T-helper 1 cell (primary cell): ENCODE measurements at regions not wholly inside any gene's neighbourhood (a gene's known extent, or its start where the extent isn't known, plus 50 kb on each side); places are given as distances from the start of the nearest gene placed in this dataset.

Experiments
- DNase-seq, 5 donors: peaks; one replicate each; pipeline ENCODE4 v3.0.0-alpha.2; 2012 to 2020

GRCh38 chr13:107170270-107170931 is 602.5 kb upstream of the ARGLU1 start:
- no peak for DNase-seq

GRCh38 chr13:107157271-107157670 is 589.3 kb upstream of the ARGLU1 start:
- DNase-seq, result no peak

DNA sequence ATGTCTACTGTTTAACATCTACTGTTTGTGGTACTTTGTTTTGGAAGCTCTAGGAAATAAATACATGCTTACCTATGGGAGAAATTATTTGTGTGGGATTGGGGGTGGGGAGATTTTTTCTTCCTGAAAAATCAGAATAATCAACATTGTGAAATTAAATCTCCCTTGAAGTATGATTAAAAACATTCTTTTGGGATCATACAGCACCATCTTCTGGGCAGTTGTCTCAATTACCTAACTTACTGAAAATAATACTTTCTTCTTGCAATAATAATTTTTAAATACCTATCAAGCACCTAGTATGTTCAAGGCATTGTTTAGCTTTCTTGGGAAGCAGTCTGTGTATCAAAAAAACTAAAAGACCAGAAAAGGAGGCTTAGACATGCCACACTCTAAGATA is 576.5 kb upstream of the ARGLU1 start:
- DNase-seq, result no peak

- DNase-seq, result no peak
Measured at GRCh38 chr13:107141767-107142166, 573.8 kb upstream of the ARGLU1 start.

GRCh38 chr13:107139006-107139405 is 571.1 kb upstream of the ARGLU1 start:
- DNase-seq, result no peak

DNA sequence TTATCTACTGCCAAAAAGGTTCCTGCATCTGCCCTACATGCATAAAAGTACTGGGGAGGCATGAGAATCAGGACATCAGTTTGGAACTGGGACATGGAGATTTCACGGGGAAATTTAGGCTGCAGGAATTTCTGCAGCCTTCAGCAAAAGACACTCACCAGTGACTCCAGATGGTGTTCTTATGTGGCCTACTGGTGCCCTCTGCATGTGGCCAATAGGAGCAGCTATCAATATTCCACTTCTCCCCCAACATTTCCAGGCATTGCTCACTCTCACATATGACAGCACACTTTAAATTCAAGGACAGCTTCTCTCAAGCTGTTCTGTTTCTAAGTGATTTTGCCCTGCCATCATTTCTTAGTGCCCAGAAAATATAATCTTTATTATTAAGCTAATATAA is 570.5 kb upstream of the ARGLU1 start:
- DNase-seq, result no peak

- no peak for DNase-seq
Measured at GRCh38 chr13:107133950-107134349, 566.0 kb upstream of the ARGLU1 start.

GRCh38 chr13:107130566-107130965 is 562.6 kb upstream of the ARGLU1 start:
- DNase-seq, result no peak

GRCh38 chr13:107124730-107125129 is 556.8 kb upstream of the ARGLU1 start:
- DNase-seq, result no peak

GRCh38 chr13:107124129-107124718 is 556.3 kb upstream of the ARGLU1 start:
- no peak for DNase-seq

- DNase-seq, result no peak
Measured at GRCh38 chr13:107121793-107122192, 553.9 kb upstream of the ARGLU1 start.

DNA sequence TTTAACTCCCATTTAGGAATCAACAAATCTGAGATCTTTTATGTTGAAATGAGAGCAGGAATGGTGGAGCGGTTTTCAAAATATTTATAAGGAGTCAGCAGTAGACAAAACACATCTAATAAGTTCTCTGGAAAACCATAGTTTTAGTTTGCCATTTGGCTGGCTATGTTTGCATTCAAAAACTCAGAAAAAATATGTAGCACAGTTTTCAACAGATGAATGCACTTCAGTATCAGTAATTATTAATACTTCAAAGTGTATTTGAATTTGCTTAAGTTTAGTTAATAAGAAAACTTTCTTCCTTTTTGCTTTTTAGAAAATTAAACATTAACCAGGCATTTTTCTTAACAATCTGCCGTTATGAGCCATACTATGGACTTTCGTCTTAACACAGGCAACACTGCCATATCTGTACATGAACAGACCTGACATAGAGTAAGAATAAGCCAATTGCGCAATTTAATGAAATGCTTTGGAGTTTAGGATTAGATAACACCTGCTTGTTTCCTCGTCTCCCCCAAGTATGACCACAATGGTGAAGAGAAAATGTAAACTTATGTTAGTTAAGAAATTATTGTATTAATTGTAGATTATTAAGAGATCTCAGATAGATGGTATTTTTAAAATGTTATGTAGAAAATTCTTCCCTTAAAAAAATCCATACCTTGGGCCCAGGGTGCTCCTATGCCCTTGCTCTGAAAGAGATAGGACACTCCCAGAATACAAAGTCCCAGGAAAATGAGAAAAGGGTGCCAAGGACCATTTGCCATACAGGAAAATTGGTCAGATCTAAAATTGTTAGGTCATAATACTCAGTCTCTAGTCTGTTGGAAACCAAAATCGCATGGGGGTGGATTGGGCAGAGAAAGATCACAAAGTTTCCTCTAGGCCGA is 552.3 kb upstream of the ARGLU1 start:
- DNase-seq, result no peak

DNA sequence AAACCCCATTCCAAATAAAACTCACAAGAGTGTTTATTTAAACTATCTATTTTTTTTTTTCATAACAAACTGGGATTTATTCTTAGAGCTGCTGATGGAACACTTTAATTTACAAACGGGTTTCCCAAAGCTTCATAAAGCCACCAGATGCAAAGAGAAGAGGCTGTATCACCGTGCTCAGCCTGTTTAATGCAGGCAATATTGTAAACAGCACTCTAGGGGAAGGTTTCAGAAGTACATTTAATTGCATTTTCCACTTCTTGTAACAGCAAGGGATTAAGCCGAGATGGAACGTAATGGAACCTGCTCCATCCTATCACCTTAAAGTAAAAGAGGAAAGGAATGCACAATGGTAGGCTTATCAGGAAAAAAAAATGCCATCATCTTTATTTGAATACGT is 550.6 kb upstream of the ARGLU1 start:
- DNase-seq, result no peak

GRCh38 chr13:107117327-107118012 is 549.5 kb upstream of the ARGLU1 start:
- DNase-seq, result no peak

DNA sequence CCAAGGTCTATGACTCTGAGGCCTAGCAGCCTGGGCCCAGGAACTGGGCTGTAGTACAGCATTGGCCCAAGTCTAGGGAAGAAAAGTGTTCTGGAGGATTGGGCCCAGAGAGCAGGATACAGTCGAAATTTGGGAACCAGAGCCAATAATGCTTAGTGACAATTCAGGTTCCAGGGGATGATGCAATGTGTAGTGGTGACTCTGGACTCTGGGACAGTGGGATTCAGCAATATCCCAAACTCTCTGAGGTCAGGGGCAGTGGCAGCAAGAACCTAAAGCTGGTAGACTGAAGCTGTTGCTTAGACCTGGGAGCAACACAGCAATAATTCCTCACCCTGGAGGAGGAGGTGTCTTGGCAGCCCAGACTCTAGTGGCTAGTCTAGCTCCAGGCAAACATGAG is 545.5 kb upstream of the ARGLU1 start:
- no peak for DNase-seq

DNA sequence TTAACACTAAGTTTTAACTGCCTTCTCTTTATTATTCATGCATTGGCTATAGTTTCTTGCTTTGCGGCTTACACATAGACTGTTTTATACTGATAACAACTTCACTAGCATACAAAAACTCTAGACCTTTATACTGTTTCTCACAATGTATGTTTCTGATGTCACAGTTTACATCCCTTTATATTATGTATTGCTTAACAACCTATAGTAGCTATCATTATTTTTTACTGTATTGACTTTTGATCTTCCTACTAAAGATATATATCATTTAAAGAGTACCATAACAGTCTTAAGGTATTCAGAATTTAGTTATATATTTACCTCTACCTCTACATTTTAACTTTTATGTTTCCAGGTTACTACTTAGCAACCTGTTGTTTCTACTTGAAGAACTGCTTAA is 543.3 kb upstream of the ARGLU1 start:
- no peak for DNase-seq

DNA sequence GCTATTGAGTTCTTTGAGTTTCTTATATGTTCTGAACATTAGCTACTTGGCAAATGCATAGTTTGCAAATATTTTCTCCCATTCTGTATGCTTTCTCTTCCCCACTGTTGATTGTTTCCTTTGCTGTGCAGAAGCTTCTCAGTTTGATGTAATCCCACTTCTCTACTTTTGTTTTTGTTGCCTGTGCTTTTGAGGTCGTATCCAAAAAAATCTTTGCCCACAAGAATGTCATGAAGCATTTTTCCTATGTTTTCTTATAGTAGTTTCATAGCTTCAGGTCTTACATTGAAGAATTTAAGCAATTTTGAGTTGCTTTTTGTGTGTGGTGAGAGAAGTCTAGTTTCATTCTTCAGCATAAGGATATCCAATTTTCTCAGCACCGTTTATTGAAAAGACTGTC is 536.7 kb upstream of the ARGLU1 start:
- DNase-seq, result no peak

DNA sequence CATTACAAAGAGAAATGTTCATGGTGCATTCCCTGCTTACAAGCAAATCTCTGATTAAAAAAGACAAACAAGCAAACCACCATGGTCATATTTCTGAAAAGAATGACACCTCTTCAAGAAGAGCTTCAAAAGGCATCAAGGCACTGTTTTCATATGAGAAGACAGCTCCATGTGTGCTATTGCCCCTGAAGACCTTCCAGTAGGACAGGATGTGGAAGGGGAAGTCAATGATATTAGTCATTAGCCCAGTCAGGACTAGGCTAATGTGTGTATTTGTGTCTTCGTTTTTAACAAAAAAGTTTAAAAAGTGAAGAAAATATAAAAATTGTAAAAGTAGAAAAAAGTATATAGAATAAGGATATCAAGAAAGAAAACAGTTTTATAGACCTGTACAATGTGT is 534.7 kb upstream of the ARGLU1 start:
- DNase-seq, result no peak

GRCh38 chr13:107099661-107100060 is 531.7 kb upstream of the ARGLU1 start:
- DNase-seq, result no peak

DNA sequence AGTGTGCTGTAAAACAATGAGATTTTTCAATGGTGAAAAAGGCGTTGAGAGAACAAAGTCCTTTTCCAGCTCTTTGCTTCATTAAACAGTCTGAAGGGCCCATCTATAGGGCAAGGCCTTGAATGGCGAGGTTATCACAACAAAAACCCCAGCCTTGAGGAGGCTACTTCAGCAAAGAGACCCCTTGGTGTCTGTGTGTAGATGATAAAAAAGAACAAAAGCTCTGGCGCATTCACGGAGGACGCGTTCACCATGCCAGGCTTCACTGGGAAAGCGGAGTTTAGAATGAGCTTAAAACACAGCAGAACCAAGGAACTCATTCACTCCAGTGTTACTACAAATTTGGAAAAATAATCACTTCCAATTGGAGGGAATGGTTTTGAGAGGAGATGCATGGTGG is 530.0 kb upstream of the ARGLU1 start:
- DNase-seq, result no peak

- DNase-seq, result no peak
Measured at GRCh38 chr13:107095876-107096275, 527.9 kb upstream of the ARGLU1 start.

- DNase-seq, result no peak
Measured at GRCh38 chr13:107091861-107092260, 523.9 kb upstream of the ARGLU1 start.

GRCh38 chr13:107091428-107091827 is 523.5 kb upstream of the ARGLU1 start:
- no peak for DNase-seq
